Astrocyte of the spinal cord (primary cell): ENCODE measurements at regions not wholly inside any gene's neighbourhood (a gene's known extent, or its start where the extent isn't known, plus 50 kb on each side); places are given as distances from the start of the nearest gene placed in this dataset.

Experiments used
- DNase-seq: peaks from one replicate; pipeline ENCODE4 v3.0.0; 2011; ENCODE audit warnings: low read depth, low spot score
- H3K4me3 ChIP-seq: 2 replicates; pipeline ENCODE4 v1.5.1; 2011; ENCODE audit warnings: low read depth, mild to moderate bottlenecking, low read length, moderate library complexity
- in situ Hi-C: cut with HindIII; loops from 2 replicates; pipeline ENCODE4 v1.10.0; 2017; ENCODE audit warnings: low sequenced_read_pairs
- TF ChIP-seq, protein P1 (sequence below): IDR thresholded peaks from 2 replicates; pipeline ENCODE4 v1.5.1; 2012; ENCODE audit warnings: low read depth, mild to moderate bottlenecking, low read length, inconsistent platforms

DNA sequence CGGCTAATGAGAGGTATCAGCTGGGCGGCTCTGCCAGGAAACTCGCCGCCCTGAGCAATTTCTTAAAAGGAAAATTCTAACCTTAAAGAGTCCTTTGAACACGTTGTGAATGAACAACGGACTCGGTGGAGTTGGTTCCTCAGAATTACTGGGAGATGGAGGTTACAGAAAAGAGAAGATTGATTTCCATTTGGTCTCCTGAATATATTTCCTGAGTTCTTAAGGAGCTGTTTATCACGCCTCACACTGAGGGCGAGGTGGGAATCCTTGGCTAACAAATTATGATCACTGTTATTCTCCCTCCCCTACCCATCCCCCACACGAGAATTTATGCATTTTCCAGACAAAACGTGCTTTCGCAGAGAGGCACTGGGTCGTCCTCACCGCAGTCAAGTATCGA, 194.5 kb upstream of the C14orf180 start:
- TF ChIP-seq, protein P1, sequence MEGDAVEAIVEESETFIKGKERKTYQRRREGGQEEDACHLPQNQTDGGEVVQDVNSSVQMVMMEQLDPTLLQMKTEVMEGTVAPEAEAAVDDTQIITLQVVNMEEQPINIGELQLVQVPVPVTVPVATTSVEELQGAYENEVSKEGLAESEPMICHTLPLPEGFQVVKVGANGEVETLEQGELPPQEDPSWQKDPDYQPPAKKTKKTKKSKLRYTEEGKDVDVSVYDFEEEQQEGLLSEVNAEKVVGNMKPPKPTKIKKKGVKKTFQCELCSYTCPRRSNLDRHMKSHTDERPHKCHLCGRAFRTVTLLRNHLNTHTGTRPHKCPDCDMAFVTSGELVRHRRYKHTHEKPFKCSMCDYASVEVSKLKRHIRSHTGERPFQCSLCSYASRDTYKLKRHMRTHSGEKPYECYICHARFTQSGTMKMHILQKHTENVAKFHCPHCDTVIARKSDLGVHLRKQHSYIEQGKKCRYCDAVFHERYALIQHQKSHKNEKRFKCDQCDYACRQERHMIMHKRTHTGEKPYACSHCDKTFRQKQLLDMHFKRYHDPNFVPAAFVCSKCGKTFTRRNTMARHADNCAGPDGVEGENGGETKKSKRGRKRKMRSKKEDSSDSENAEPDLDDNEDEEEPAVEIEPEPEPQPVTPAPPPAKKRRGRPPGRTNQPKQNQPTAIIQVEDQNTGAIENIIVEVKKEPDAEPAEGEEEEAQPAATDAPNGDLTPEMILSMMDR = no peak
- no peak overlapping the region for H3K4me3 ChIP-seq
- DNase-seq = no peak
- in situ Hi-C loops = no loop called here

DNA sequence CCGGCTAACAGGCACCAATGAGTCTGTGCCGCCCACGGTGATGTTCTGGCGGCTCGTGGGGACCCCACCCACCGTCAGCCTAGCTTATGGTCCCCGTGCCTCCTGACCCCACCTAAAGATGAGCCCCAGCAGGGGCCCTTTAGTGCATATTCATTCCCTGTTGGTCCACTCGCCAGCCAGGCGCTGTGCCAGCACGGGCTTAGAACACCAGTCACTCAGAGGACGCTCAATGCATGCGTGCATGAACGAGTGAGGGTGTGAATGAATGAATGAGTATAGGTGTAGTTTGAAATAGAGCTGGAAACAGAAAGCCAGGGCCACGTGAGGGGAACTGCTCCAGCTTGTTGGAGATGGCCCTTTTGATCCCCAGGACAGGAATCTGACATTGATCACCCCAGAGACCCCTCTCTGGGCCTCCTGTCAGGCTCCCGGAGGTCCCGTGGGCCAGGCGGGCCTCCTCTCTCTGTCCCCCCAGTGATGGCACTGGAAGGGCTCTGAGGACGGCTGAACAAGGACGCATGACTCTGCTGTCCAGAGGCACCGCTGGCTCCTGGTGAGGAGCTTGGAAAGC, 193.9 kb upstream of the C14orf180 start:
- in situ Hi-C loops = no loop called here
- no peak overlapping the region for H3K4me3 ChIP-seq
- DNase-seq = no peak
- TF ChIP-seq, protein P1 = no peak

DNA sequence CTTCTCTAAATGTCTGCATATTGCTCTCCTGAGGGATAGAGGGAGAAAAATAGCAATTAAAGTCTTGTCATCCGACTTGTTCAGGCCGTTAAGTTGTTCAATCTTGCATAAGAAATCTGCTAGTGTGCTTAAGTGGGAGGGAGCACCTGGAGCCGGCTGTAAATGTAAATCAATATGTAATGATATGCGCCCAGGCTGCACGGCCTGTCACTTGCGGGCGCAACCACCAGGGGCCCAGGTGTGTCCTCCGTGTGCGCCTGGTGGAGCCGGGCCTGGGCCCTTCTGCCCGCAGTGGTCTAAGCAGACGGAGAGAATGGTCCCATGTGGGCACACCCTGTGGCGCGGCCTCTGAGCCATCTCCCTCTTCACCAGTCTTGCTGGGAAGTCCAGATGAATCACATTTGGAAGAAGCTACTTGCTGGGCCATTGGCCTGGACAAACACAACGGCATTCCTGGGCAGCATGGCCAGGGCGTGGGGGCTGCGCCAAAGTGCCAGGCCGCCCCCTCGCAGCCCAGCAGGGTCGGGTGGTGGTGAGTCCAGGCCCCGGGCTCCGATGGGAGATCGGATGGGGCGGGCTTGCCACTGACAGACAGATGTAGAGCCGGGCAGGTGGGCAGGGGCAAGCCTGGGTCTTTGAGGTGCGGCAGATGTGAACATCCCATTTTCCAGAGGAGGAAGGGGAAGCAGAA, 193.3 kb upstream of the C14orf180 start:
- TF ChIP-seq, protein P1 = no peak
- in situ Hi-C loops = no loop called here
- H3K4me3 ChIP-seq = no peak overlapping the region
- DNase-seq = no peak

DNA sequence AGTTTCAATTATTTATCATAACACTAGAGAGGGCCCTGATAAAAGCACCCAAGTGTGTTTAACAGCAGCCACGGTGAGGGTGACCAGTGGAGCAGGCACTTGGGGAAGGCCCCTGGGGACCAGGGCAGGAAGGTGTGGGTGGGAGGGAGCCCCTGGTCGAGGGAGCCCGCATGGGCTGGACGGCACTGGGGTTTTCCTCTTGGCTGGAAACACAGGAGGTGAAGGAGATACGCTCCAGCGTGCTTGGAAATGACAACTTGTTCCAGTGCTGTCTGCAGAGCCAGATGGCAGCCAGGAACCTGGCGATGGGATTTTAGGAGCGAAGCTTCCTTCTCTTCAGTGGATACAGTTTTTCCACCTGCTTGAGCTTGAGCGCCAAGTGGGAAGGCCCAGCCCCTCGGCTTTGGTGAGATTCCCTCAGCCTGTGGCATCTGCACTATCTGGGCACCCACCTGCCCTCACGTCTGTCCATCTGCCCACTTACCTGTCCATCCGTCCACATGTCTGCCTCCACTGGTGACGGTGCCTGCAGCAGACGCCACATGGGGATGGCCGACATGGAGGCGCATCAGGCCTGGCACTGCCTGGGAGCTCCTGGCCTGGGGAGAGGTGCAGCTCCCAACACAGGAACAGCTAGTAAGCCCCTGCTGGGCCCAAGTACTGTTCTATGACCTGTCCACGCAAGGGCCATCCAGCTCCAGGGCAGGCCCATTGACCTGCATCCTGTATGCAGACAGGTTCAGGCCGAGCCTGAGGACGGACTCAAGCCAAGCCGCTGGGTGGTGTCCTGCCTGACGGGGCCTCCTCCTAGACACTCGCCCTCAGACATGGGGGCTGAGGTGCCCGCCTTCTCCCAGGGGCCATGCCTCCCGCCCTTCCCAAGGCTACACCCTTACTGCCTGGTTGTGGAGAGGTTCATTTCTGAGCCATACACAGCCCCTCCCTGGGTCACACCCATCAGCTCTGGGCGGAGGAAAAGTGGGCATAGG, 192.2 kb upstream of the C14orf180 start:
- in situ Hi-C loops = no loop called here
- no peak overlapping the region for H3K4me3 ChIP-seq
- no peak for DNase-seq
- TF ChIP-seq, protein P1 = no peak

DNA sequence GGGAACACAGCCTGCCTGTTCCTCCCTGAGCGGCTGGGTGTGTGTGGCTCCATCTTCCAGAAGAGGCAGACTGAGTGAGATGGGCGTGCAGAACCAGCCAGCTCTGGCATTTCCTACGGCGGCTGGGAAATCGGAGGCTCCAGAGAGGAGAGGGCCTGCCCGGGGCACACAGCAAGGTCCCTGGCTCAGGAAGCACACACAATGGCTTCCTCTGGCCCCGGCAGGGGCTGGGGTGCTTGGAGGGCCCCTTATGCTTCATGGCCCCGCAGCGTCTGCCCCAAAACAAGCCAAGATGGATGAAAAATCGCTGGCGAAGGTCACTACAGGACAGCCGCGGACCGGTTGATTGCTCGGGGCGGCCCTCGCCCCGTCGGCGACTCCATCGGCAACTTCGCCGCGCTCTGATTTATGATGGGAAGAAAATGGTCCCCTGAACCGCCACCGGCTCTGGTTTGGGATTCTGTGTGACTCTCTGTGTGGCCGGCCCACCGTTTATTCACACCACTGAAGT, 191.5 kb upstream of the C14orf180 start:
- TF ChIP-seq, protein P1 = no peak
- no peak for DNase-seq
- in situ Hi-C loops = no loop called here
- no peak overlapping the region for H3K4me3 ChIP-seq

DNA sequence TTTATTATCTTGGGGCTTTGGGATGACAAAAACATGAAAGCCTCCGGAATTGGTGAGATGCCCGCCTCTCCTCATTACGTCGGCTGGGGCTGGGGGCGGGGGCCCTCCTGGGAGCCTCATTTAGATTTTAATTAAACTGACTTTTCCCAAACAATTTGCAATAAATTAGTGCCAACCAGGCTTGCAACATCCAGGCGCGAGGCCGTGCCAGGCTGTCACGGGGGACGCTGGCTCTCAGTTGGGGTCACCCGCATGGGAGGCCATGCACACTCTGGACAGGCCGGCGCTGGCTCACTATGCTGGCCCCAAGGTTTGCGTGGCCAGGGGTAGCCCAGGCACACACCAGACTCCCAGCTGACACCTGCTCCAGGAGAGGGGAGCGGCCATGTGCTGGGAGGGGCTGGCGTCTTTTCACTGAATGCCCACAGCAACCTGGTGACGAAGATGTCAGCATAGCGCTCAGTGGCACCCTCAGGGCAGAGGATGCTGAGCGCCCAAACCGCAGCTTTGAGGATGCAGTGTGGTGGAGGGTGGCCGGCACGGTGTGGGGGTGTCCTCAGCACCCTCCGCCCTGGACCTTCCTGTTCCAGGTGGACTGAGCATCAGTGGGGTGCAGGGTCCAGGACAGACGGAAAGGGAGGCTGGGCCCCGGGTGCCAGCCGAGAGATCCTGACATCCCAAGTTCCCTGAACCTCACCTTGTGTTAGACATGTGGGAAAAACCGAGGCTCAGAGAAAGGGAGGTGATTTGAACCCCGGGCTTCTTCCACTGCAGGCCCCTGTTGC, 190.8 kb upstream of the C14orf180 start:
- no peak overlapping the region for H3K4me3 ChIP-seq
- in situ Hi-C loops = no loop called here
- no peak for DNase-seq
- TF ChIP-seq, protein P1 = no peak
